GM10248 (cell line): ENCODE measurements at regions not wholly inside any gene's neighbourhood (a gene's known extent, or its start where the extent isn't known, plus 50 kb on each side); places are given as distances from the start of the nearest gene placed in this dataset.

Experiments used
- CTCF ChIA-PET: fragments of 300-600 bp; sonication (Branson Sonifier 250); formaldehyde crosslinking; extraction: SDS; loops from one replicate; lab custom pipeline; 2021; ENCODE audit warnings: antibody characterized with exemption; lab: Yijun Ruan, JAX
- POLR2A ChIA-PET: fragments of 350-650 bp; sonication (Branson Sonifier 250); formaldehyde crosslinking; extraction: SDS; loops from one replicate; lab custom pipeline; 2020; ENCODE audit warnings: antibody characterized with exemption; lab: Yijun Ruan, JAX
- DNase-seq: peaks from one replicate; pipeline ENCODE4 v3.0.0; 2012; ENCODE audit errors: extremely low spot score
- CTCF ChIP-seq: IDR thresholded peaks from 2 replicates; pipeline ENCODE4 v1.5.1; 2012; ENCODE audit warnings: mild to moderate bottlenecking, low read depth; ENCODE audit errors: extremely low read depth, missing control alignments, control extremely low read depth

GRCh38 chr3:90099493-90099892, 992.1 kb downstream of the EPHA3 start:
- TF ChIP-seq CTCF: no peak
- POLR2A ChIA-PET: no interaction called here
- DNase-seq: no peak
- CTCF ChIA-PET: no interaction called here

- no peak for TF ChIP-seq CTCF
- CTCF ChIA-PET: interaction anchor here (2.1 kb wide), 1 partner anchor 10 kb away, joined by 11 read pairs; no protein-coding TSS in a partner anchor
- POLR2A ChIA-PET: no interaction called here
- no peak for DNase-seq
Observed at GRCh38 chr3:90102146-90102545, 994.7 kb downstream of the EPHA3 start.

GRCh38 chr3:90121326-90121725, 1013.9 kb downstream of the EPHA3 start:
- no peak for TF ChIP-seq CTCF
- DNase-seq: no peak
- CTCF ChIA-PET: interaction anchor here (1.3 kb wide), 1 partner anchor 30 kb away, joined by 4 read pairs; no protein-coding TSS in a partner anchor
- POLR2A ChIA-PET: no interaction called here

GRCh38 chr3:90128391-90128790, 1021.0 kb downstream of the EPHA3 start:
- TF ChIP-seq CTCF: no peak
- no peak for DNase-seq
- CTCF ChIA-PET: no interaction called here
- POLR2A ChIA-PET: no interaction called here

GRCh38 chr3:90129730-90130129, 1022.3 kb downstream of the EPHA3 start:
- POLR2A ChIA-PET: no interaction called here
- TF ChIP-seq CTCF: no peak
- no peak for DNase-seq
- CTCF ChIA-PET: interaction anchor here (1.1 to 1.2 kb wide), 2 partner anchors 8 to 9 kb away, joined by 3 read pairs; no protein-coding TSS in a partner anchor

GRCh38 chr3:90132197-90132596, 1024.8 kb downstream of the EPHA3 start:
- DNase-seq: no peak
- ChIA-PET CTCF (no interaction called here), POLR2A (no interaction called here)
- no peak for TF ChIP-seq CTCF
